Upper lobe of right lung (tissue), 1 donor: ENCODE measurements at regions not wholly inside any gene's neighbourhood (a gene's known extent, or its start where the extent isn't known, plus 50 kb on each side); places are given as distances from the start of the nearest gene placed in this dataset.
A peak's percentile ranks its signal among the peaks of the same experiment; 100 is the strongest.

Experiments used
- ATAC-seq: fragments of 200-7000 bp; cut with Tn5 transposase; one replicate; pipeline ENCODE4 v1.9.1; 2020; ENCODE audit warnings: mild to moderate bottlenecking, moderate library complexity
- DNase-seq: peaks from one replicate; pipeline ENCODE4 v3.0.0-alpha.2; 2020
- H3K27ac ChIP-seq: fragments of 200-600 bp; one replicate; pipeline ENCODE4 v1.8.0; 2022
- H3K27me3 ChIP-seq: fragments of 200-600 bp; one replicate; pipeline ENCODE4 v1.8.0; 2022; ENCODE audit warnings: mild to moderate bottlenecking
- H3K36me3 ChIP-seq: fragments of 200-600 bp; one replicate; pipeline ENCODE4 v1.8.0; 2022
- H3K4me1 ChIP-seq: fragments of 200-600 bp; one replicate; pipeline ENCODE4 v1.8.0; 2022
- H3K4me3 ChIP-seq: fragments of 200-600 bp; one replicate; pipeline ENCODE4 v1.8.0; 2022; ENCODE audit warnings: mild to moderate bottlenecking
- H3K9me3 ChIP-seq: fragments of 200-600 bp; one replicate; pipeline ENCODE4 v1.8.0; 2022
- intact Hi-C: fragments of 100-400 bp; cut with DNase I; formaldehyde crosslinking; loops from one replicate; pipeline ENCODE4 v1.11.0; 2022
- TF ChIP-seq, protein P1 (sequence below): fragments of 200-600 bp; IDR thresholded peaks from one replicate; pipeline ENCODE4 v1.8.0; 2022; ENCODE audit warnings: antibody characterized with exemption
- donor health status: DM: no; HTN: yes; CAD: no; lungs with severe emphysema.

DNA sequence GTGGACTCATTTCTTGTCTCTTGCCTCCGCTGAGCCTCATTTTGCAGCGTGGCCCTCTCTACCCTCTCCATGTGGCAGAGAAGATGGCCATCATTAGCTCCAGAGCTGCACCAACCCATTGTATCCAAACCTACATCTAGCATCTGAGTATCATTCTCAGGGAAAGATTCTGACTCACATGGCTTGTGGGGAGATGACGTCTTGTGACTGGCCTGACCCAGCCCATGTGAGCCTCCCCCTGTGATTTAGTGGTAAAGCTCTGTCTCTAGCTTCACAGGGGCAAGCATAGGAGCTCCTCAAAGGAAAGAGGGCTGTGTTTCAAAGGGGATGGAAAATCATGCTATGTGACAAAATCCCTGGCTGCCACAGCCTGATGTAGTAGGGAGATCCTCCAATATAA, 87.4 kb upstream of the RBMS1 start:
- TF ChIP-seq, protein P1, sequence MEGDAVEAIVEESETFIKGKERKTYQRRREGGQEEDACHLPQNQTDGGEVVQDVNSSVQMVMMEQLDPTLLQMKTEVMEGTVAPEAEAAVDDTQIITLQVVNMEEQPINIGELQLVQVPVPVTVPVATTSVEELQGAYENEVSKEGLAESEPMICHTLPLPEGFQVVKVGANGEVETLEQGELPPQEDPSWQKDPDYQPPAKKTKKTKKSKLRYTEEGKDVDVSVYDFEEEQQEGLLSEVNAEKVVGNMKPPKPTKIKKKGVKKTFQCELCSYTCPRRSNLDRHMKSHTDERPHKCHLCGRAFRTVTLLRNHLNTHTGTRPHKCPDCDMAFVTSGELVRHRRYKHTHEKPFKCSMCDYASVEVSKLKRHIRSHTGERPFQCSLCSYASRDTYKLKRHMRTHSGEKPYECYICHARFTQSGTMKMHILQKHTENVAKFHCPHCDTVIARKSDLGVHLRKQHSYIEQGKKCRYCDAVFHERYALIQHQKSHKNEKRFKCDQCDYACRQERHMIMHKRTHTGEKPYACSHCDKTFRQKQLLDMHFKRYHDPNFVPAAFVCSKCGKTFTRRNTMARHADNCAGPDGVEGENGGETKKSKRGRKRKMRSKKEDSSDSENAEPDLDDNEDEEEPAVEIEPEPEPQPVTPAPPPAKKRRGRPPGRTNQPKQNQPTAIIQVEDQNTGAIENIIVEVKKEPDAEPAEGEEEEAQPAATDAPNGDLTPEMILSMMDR, result no peak
- H3K36me3 ChIP-seq, result no peaks in the 10 kb centered on the region
- no peak for ATAC-seq
- DNase-seq, result no peak
- no peaks in the 10 kb centered on the region for H3K27me3 ChIP-seq
- H3K4me1 ChIP-seq, result peaks cover 29% of the 10 kb centered on the region
- H3K27ac ChIP-seq, result no peak overlapping the region
- H3K4me3 ChIP-seq, result no peak overlapping the region
- intact Hi-C loops, result no loop called here
- H3K9me3 ChIP-seq, result no peaks in the 10 kb centered on the region

DNA sequence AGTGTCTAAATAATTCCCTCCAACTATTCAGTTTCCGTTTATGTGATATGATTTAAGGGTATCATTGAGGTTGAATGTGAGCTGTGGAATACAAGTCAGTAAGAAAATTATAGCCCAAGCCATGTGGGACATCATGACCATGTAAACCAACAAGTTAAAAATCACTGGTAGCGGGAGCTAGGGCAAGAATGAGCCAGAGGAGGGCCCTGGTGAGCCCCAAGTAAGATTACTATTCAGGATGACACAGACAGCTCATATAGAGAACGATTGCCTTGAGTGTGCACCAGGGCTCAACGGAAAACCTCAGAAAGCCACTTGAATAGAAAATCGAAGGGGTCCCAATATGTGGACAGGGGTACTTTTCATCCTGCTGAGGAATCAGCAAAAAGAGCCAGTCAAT, 87.8 kb upstream of the RBMS1 start:
- Histone ChIP-seq H3K36me3 (no peaks in the 10 kb centered on the region), H3K4me3 (no peak overlapping the region), H3K9me3 (no peaks in the 10 kb centered on the region), H3K4me1 (peaks cover 26% of the 10 kb centered on the region), H3K27me3 (no peaks in the 10 kb centered on the region), H3K27ac (no peak overlapping the region)
- DNase-seq (no peak), ATAC-seq (no peak)
- TF ChIP-seq, protein P1, result no peak
- intact Hi-C loops, result no loop called here

DNA sequence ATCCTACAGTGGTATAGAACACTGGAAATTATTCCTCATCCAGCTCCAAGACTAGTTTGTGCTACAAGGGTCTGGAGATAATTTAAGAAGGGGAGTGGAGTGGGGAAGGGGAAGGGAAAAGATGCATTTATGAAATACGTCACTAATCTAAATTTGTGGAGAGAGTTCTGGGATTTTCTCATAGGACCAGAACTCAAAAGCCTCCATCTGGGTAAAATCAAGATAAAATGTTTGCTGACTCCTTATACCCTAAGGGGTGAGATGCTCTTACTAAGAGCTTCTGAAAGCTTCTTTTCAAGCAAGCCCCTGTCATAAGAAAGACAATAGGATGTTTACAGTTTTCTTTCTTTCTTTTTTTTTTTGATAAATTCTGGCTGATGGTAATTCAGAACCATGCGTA, 88.5 kb upstream of the RBMS1 start:
- TF ChIP-seq, protein P1, result no peak
- peaks cover 26% of the 10 kb centered on the region for H3K4me1 ChIP-seq

DNA sequence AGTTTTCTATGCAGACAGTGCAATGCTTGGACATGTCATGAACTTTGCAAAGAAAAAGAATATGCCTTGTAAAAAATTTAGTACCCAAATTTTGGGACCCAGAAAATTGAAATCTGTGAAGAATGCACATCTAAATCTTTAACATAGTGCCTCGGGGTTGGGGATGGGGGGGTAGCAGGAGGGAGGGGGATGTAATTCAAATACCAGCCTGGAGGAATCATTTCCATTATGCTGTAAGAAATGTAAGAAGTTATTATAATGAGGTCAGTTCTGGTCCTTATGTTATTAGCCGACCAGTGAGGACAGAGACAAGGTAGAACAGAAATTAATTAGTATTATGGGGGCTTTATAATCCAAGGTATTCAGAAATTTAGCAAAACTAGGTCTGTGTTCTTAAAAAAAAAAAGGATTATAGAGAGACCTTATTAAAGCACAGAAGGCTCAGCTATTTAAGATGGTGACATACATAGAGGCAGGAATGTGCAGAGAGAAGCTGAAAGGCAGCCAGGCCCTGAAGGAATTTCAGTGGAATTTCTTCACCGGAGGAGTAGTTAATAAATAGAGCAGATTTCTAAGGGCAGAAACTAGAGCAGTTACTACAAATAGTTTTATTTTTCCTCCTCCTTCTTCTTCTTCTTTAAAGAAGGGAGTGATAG, 89.0 kb upstream of the RBMS1 start:
- Histone ChIP-seq H3K36me3 (no peaks in the 10 kb centered on the region), H3K4me3 (no peak overlapping the region), H3K27me3 (no peaks in the 10 kb centered on the region), H3K4me1 (peaks cover 26% of the 10 kb centered on the region), H3K27ac (peak overlapping the region; percentile 20), H3K9me3 (no peaks in the 10 kb centered on the region)
- DNase-seq (no peak), ATAC-seq (peak; percentile 53)
- TF ChIP-seq, protein P1, result no peak
- intact Hi-C loops, result no loop called here

More for the DNA sequence above, 88.5 kb upstream of the RBMS1 start:
- H3K27me3 ChIP-seq, result no peaks in the 10 kb centered on the region
- H3K9me3 ChIP-seq, result no peaks in the 10 kb centered on the region
- no peak overlapping the region for H3K4me3 ChIP-seq
- no peak for ATAC-seq
- intact Hi-C loops, result no loop called here
- peak overlapping the region; percentile 20 for H3K27ac ChIP-seq
- H3K36me3 ChIP-seq, result no peaks in the 10 kb centered on the region
- DNase-seq, result no peak

DNA sequence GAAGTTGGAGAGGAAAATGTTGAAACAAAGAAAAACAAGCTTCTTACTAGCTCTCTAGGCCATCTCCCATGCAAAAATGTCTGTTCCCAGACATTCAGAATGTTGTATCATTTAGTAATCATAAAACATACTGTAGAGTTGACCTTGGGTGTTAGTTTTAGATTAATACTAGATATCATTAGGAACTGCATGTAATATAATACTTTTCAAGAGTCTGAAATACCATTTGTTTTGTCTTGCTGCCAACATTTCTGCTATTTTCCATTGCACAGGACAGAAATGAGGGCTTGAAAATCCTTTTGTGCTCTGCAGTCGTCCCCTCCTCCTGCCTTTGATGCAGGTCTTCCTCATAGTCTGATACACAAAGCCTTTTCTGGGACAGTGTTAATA, 89.5 kb upstream of the RBMS1 start:
- H3K4me1 ChIP-seq, result peaks cover 26% of the 10 kb centered on the region
- ATAC-seq (peak; percentile 37), DNase-seq (no peak)
- H3K9me3 ChIP-seq, result no peaks in the 10 kb centered on the region
- no peak overlapping the region for H3K4me3 ChIP-seq
- TF ChIP-seq, protein P1, result no peak
- H3K27ac ChIP-seq, result peak overlapping the region; percentile 20
- no peaks in the 10 kb centered on the region for H3K36me3 ChIP-seq
- H3K27me3 ChIP-seq, result no peaks in the 10 kb centered on the region
- intact Hi-C loops, result no loop called here
